Heart left ventricle (tissue), 13 donors: ENCODE measurements at regions not wholly inside any gene's neighbourhood (a gene's known extent, or its start where the extent isn't known, plus 50 kb on each side); places are given as distances from the start of the nearest gene placed in this dataset.

Experiments
- CTCF ChIP-seq, 12 donors: fragments of 200-600 bp; sonication (generic) in 4 of 12; IDR thresholded peaks; one replicate each; pipeline versions ENCODE4 v1.5.0 to v1.8.0; 2018 to 2022; ENCODE audit warnings: antibody characterized with exemption in 12 of 12, mild to moderate bottlenecking in 5 of 12
- POLR2A ChIP-seq, 2 donors: fragments of 450-650 bp; IDR thresholded peaks; one replicate each; pipeline ENCODE4 v1.6.1; 2017; ENCODE audit warnings: antibody characterized with exemption in 2 of 2, mild to moderate bottlenecking in 2 of 2, moderate library complexity in 2 of 2
- donor health status: ischemic (EF 13 %, LVEDD 7.1; RV severe dilation, severe dysfunction).
- donor health status: DM: no; HTN: yes; CAD: no.
- donor health status: DM: no; HTN: no; CAD: no.
- donor health status: ischemic (EF 25% LVEDD 6.9; RV normal size, moderate dysfunction).
- donor health status: ischemic (EF 25% LVEDD 5.7; RV mildly dilated, moderate dysfunction).
- donor health status: ischemic (EF 35%, LVEDD 5.7; RV mildly dilated, moderate dysfunction).
- donor health status: nonischemic (EF 11% LVEDD 7.7; RV severe dilation, severe dysfunction).
- donor health status: DM: yes; HTN: yes; CAD: no.
- donor health status: PGD.
- donor health status: ischemic (EF 29% LVEDD 5.4; RV normal size, mild dysfunction).
- donor health status: nonischemic (EF 23%, LVEDD 6.1; RV moderate dilation, normal function).

DNA sequence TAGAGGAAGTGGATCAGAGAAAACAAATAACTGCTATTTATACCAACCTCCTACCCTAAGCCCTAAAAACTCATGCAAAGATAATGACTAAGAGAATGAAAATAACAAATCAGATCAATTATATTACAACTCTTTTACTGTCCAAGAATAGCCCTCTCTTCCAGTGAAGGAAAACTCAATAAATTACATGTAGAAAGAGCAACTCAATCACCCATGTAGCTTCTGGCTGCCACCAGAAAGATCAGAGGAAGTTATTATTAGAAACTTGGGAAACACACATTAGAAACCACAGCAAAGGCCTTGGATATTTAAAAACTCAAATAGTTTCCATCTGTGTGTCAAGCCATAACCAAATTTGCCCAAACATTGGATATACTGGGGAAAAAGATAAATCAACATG lies 134.0 kb upstream of the TARS1 start:
- TF ChIP-seq CTCF (IDR thresholded peaks at IDR 0.05) (no peak), POLR2A (IDR thresholded peaks at IDR 0.05) (no peak)
